ENCODE measurements at regions not wholly inside any gene's neighbourhood (a gene's known extent, or its start where the extent isn't known, plus 50 kb on each side); places are given as distances from the start of the nearest gene placed in this dataset.

- no peak for TF ChIP-seq CC2D1A (IDR thresholded peaks at IDR 0.05)
These were observed 496.1 kb downstream of the NFIB start (continued) for GRCh38 chr9:13817754-13818278.

- BruUV-seq (replicated peaks): no TSS peak
- Histone ChIP-seq H3K27me3 (ENCODE audit: control insufficient read depth in 2 of 2, insufficient read depth in 2 of 2, low read length in 2 of 2) (no peaks in the 10 kb centered on the region), H2AFZ (ENCODE audit: low read depth, low read length) (no peak overlapping the region), H3K9me1 (ENCODE audit: control insufficient read depth, insufficient read depth, low read length) (no peaks in the 10 kb centered on the region), H3K27ac (ENCODE audit: extremely low read depth, low read depth, low read length) (no peak overlapping the region), H3K9ac (ENCODE audit: insufficient read depth in 1 of 2, low read depth in 2 of 2, low read length in 2 of 2) (no peak overlapping the region), H4K20me1 (replicated peaks; ENCODE audit: control insufficient read depth, insufficient read depth, low read length) (no peaks in the 10 kb centered on the region), H3K9me3 (replicated peaks; ENCODE audit: control insufficient read depth, insufficient read depth, low read depth, low read length) (no peaks in the 10 kb centered on the region), H3K4me2 (ENCODE audit: insufficient read depth, low read length) (no peak overlapping the region), H3K4me1 (replicated peaks in 1 of 2; ENCODE audit: control insufficient read depth in 2 of 2, insufficient read depth in 2 of 2, low read length in 2 of 2) (no peaks in the 10 kb centered on the region), H3K79me2 (ENCODE audit: control insufficient read depth, insufficient read depth, low read length) (no peaks in the 10 kb centered on the region), H3K36me3 (ENCODE audit: control insufficient read depth, insufficient read depth, low read length) (no peaks in the 10 kb centered on the region), H3K4me3 (no peak overlapping the region)
- FAIRE-seq: no peak
- CTCF ChIA-PET (ENCODE audit: low intra/inter-chr PET ratio): no interaction called here
- intact Hi-C loops (cut with micrococcal nuclease): no loop called here
- in situ Hi-C loops (cut with MboI): no loop called here
- 0% methylated on average over 3 of the region's 3 CpGs for WGBS (ENCODE audit: insufficient coverage, low coverage, missing lambda C conversion rate)
- no peak for DNase-seq (ENCODE audit: extremely low read depth in 1 of 4, low spot score in 3 of 4)
- no peak for ATAC-seq
- POLR2A ChIA-PET: no interaction called here
- TF ChIP-seq HSF4 (CRISPR knock-in tag; IDR thresholded peaks at IDR 0.05; ENCODE audit: borderline replicate concordance) (no peak), CUX1 (CRISPR knock-in tag; IDR thresholded peaks at IDR 0.05) (no peak), ARID4B (CRISPR knock-in tag; IDR thresholded peaks at IDR 0.05) (no peak), GTF2B (IDR thresholded peaks at IDR 0.05; ENCODE audit: extremely low read depth, insufficient read length) (no peak), TBL1XR1 (IDR thresholded peaks at IDR 0.05; ENCODE audit: low read length in 2 of 2) (no peak), FOXP4 (CRISPR knock-in tag; IDR thresholded peaks at IDR 0.05; ENCODE audit: borderline replicate concordance) (no peak), ZNF175 (CRISPR knock-in tag; IDR thresholded peaks at IDR 0.05; ENCODE audit: low read depth) (no peak)
These were observed 497.1 kb downstream of the NFIB start for GRCh38 chr9:13816837-13817236.

Data from K562 (cell line).